Natural killer cell (primary cell): ENCODE measurements at regions not wholly inside any gene's neighbourhood (a gene's known extent, or its start where the extent isn't known, plus 50 kb on each side); places are given as distances from the start of the nearest gene placed in this dataset.
"Not testable (repeated sequence)": the region's sequence is repeated elsewhere in the genome, so short reads cannot be mapped to it uniquely, and the experiment has no call there.

Source experiments
- ATAC-seq, 3 donors: fragments of 150-1000 bp in 2 of 3; fragments of 200-7000 bp in 1 of 3; cut with Tn5 transposase; 1 replicate in 1 of 3; 2 replicates in 2 of 3; pipeline ENCODE4 v1.10.0; 2021; ENCODE audit warnings: mild to moderate bottlenecking in 2 of 3, moderate library complexity in 2 of 3
- DNase-seq, 2 donors: peaks; one replicate each; pipeline versions ENCODE4 v3.0.0 to v3.0.0-alpha.2; 2013 to 2021; ENCODE audit warnings: mixed read lengths in 1 of 2
- H3K27ac ChIP-seq: one replicate; pipeline ENCODE4 v1.5.1; 2013; ENCODE audit warnings: mild to moderate bottlenecking, low read length
- H3K27me3 ChIP-seq: one replicate; pipeline ENCODE4 v1.6.1; 2013; ENCODE audit warnings: low read length; ENCODE audit not compliant: control insufficient read depth, insufficient read depth
- H3K36me3 ChIP-seq: one replicate; pipeline ENCODE4 v1.6.1; 2013; ENCODE audit warnings: low read length; ENCODE audit not compliant: control insufficient read depth, insufficient read depth
- H3K4me1 ChIP-seq: one replicate; pipeline ENCODE4 v1.6.1; 2013; ENCODE audit warnings: low read length; ENCODE audit not compliant: control insufficient read depth, insufficient read depth
- H3K4me3 ChIP-seq: one replicate; pipeline ENCODE4 v1.5.1; 2013; ENCODE audit warnings: low read length
- H3K9me3 ChIP-seq: one replicate; pipeline ENCODE4 v1.6.1; 2013; ENCODE audit warnings: low read length; ENCODE audit not compliant: control insufficient read depth, insufficient read depth
- H3K27ac Mint-ChIP-seq, 2 donors: one replicate each; pipeline ENCODE4 v1.8.0; 2022; ENCODE audit warnings: mild to moderate bottlenecking in 2 of 2, mixed read lengths in 2 of 2, moderate library complexity in 1 of 2
- H3K27me3 Mint-ChIP-seq, 2 donors: one replicate each; pipeline ENCODE4 v1.8.0; 2022; ENCODE audit warnings: low read depth in 2 of 2, mixed read lengths in 2 of 2
- H3K36me3 Mint-ChIP-seq: one replicate; pipeline ENCODE4 v1.8.0; 2022; ENCODE audit warnings: mixed read lengths
- H3K4me1 Mint-ChIP-seq, 2 donors: one replicate each; pipeline ENCODE4 v1.8.0; 2022; ENCODE audit warnings: mixed read lengths in 2 of 2
- H3K4me3 Mint-ChIP-seq: one replicate; pipeline ENCODE4 v1.8.0; 2022; ENCODE audit warnings: mild to moderate bottlenecking, moderate library complexity, mixed read lengths
- H3K9me3 Mint-ChIP-seq, 2 donors: one replicate each; pipeline ENCODE4 v1.8.0; 2022; ENCODE audit warnings: mixed read lengths in 2 of 2
- CTCF ChIP-seq: fragments of 200-600 bp; IDR thresholded peaks from one replicate; pipeline ENCODE4 v1.8.0; 2022; ENCODE audit warnings: antibody characterized with exemption
- WGBS: methylation state at CpG from one replicate; pipeline ENCODE4 v1.1.7; 2013; ENCODE audit warnings: missing lambda C conversion rate; ENCODE audit not compliant: insufficient coverage; 5-methylcytosine and 5-hydroxymethylcytosine counted together
- intact Hi-C: fragments of 100-400 bp; cut with micrococcal nuclease; formaldehyde crosslinking; loops from one replicate; pipeline ENCODE4 v1.14.2; 2022

GRCh38 chr14:89669193-89669592, 252.2 kb upstream of the FOXN3 start:
- H3K27me3 ChIP-seq, result no peaks in the 10 kb centered on the region
- H3K36me3 ChIP-seq, result no peaks in the 10 kb centered on the region
- Mint-ChIP-seq H3K9me3 (peaks cover 0 to 2% of the 10 kb centered on the region in 2 donors), H3K27ac (peak overlapping the region; percentile 78 to 84), H3K4me3 (peak overlapping the region; percentile 66), H3K36me3 (peaks cover 7% of the 10 kb centered on the region), H3K27me3 (no peaks in the 10 kb centered on the region), H3K4me1 (peaks cover 22 to 24% of the 10 kb centered on the region in 2 donors)
- DNase-seq (peak; percentile 25 to 35), ATAC-seq (peak; percentile 82 to 91 (median 87))
- WGBS, result 10% methylated on average over 11 of the region's 11 CpGs
- H3K4me3 ChIP-seq, result no peak overlapping the region
- H3K27ac ChIP-seq, result no peak overlapping the region
- intact Hi-C loops, result no loop called here
- TF ChIP-seq CTCF, result no peak
- H3K9me3 ChIP-seq, result no peaks in the 10 kb centered on the region
- H3K4me1 ChIP-seq, result peaks cover 15% of the 10 kb centered on the region

- H3K4me3 Mint-ChIP-seq, result no peak overlapping the region
- Histone ChIP-seq H3K4me3 (no peak overlapping the region), H3K36me3 (no peaks in the 10 kb centered on the region), H3K27me3 (no peaks in the 10 kb centered on the region), H3K4me1 (peaks cover 15% of the 10 kb centered on the region), H3K9me3 (no peaks in the 10 kb centered on the region), H3K27ac (no peak overlapping the region)
- H3K4me1 Mint-ChIP-seq, result peaks cover 22 to 24% of the 10 kb centered on the region in 2 donors
- 93% methylated on average over 7 of the region's 7 CpGs for WGBS
- ATAC-seq (no peak), DNase-seq (no peak)
- intact Hi-C loops, result no loop called here
- peaks cover 0 to 2% of the 10 kb centered on the region in 2 donors for H3K9me3 Mint-ChIP-seq
- no peak overlapping the region for H3K27ac Mint-ChIP-seq
- peaks cover 7% of the 10 kb centered on the region for H3K36me3 Mint-ChIP-seq
- no peak for TF ChIP-seq CTCF
- no peaks in the 10 kb centered on the region for H3K27me3 Mint-ChIP-seq
Measured at GRCh38 chr14:89667983-89668382, 250.9 kb upstream of the FOXN3 start.

- H3K4me3 ChIP-seq, H3K27ac ChIP-seq, H3K4me3 Mint-ChIP-seq, intact Hi-C loops, ATAC-seq, H3K27me3 ChIP-seq, H3K27ac Mint-ChIP-seq, H3K36me3 ChIP-seq, H3K9me3 Mint-ChIP-seq, H3K36me3 Mint-ChIP-seq, H3K9me3 ChIP-seq, H3K27me3 Mint-ChIP-seq, DNase-seq: not testable (repeated sequence)
- peaks cover 18 to 22% of the 10 kb centered on the region in 2 donors for H3K4me1 Mint-ChIP-seq
- 96% methylated on average over 7 of the region's 7 CpGs for WGBS
- peaks cover 15% of the 10 kb centered on the region for H3K4me1 ChIP-seq
Measured at GRCh38 chr14:89665300-89666081, 248.5 kb upstream of the FOXN3 start.

GRCh38 chr14:89661392-89661791, 244.4 kb upstream of the FOXN3 start:
- TF ChIP-seq CTCF, result no peak
- Mint-ChIP-seq H3K4me1 (peaks cover 0 to 14% of the 10 kb centered on the region in 2 donors), H3K27ac (no peak overlapping the region), H3K4me3 (no peak overlapping the region), H3K9me3 (peaks cover 0 to 2% of the 10 kb centered on the region in 2 donors), H3K36me3 (peaks cover 7% of the 10 kb centered on the region), H3K27me3 (no peaks in the 10 kb centered on the region)
- ATAC-seq (no peak), DNase-seq (no peak)
- H3K36me3 ChIP-seq, result no peaks in the 10 kb centered on the region
- intact Hi-C loops, result no loop called here
- no peak overlapping the region for H3K27ac ChIP-seq
- no peaks in the 10 kb centered on the region for H3K27me3 ChIP-seq
- H3K4me1 ChIP-seq, result no peaks in the 10 kb centered on the region
- no peaks in the 10 kb centered on the region for H3K9me3 ChIP-seq
- no peak overlapping the region for H3K4me3 ChIP-seq
- 100% methylated on average over 3 of the region's 4 CpGs for WGBS

GRCh38 chr14:89660625-89661233, 243.7 kb upstream of the FOXN3 start:
- H3K4me1 ChIP-seq, H3K4me3 Mint-ChIP-seq, H3K27me3 ChIP-seq, H3K27ac ChIP-seq, H3K9me3 Mint-ChIP-seq, H3K9me3 ChIP-seq, H3K36me3 ChIP-seq, DNase-seq, H3K4me3 ChIP-seq, ATAC-seq, H3K27me3 Mint-ChIP-seq, H3K36me3 Mint-ChIP-seq, intact Hi-C loops, H3K27ac Mint-ChIP-seq: not testable (repeated sequence)
- H3K4me1 Mint-ChIP-seq, result peaks cover 5 to 18% of the 10 kb centered on the region in 2 donors
- WGBS, result 100% methylated on average over 5 of the region's 6 CpGs
